GM12878 (cell line): ENCODE measurements at regions not wholly inside any gene's neighbourhood (a gene's known extent, or its start where the extent isn't known, plus 50 kb on each side); places are given as distances from the start of the nearest gene placed in this dataset.

Experiments used
- CHD2 ChIP-seq: IDR thresholded peaks from 2 replicates; pipeline ENCODE4 v1.6.1; 2011; ENCODE audit warnings: low read depth, low read length, improper control_type of control experiment, borderline replicate concordance
- CTCF ChIP-seq, 3 experiments: IDR thresholded peaks in 2 of 3; conservative IDR thresholded peaks in 1 of 3; 2 replicates each; pipeline ENCODE4 v1.5.1; 2011; ENCODE audit warnings: low read depth in 3 of 3, low read length in 3 of 3, mild to moderate bottlenecking in 3 of 3, control low read depth in 2 of 3, moderate library complexity in 2 of 3, inconsistent platforms in 1 of 3, mixed read lengths in 1 of 3; ENCODE audit not compliant: control insufficient read depth in 2 of 3, insufficient read depth in 1 of 3; ENCODE audit errors: extremely low read depth in 1 of 3
- GABPA ChIP-seq: IDR thresholded peaks from 2 replicates; pipeline ENCODE4 v1.6.1; 2014; ENCODE audit warnings: antibody characterized with exemption, low read depth, mild to moderate bottlenecking, inconsistent platforms
- HDAC6 ChIP-seq: fragments of 200-600 bp; sonication (generic); IDR thresholded peaks from one replicate; pipeline ENCODE4 v1.8.0; 2017; ENCODE audit warnings: antibody characterized with exemption; ENCODE audit not compliant: unreplicated experiment
- IRF5 ChIP-seq: fragments of 450-650 bp; IDR thresholded peaks from 2 replicates; pipeline ENCODE4 v1.6.1; 2017; ENCODE audit warnings: borderline replicate concordance
- JUNB ChIP-seq: IDR thresholded peaks from 2 replicates; pipeline ENCODE4 v1.6.1; 2016; ENCODE audit warnings: antibody characterized with exemption, mild to moderate bottlenecking
- NFXL1 ChIP-seq: fragments of 450-650 bp; IDR thresholded peaks from 2 replicates; pipeline ENCODE4 v1.6.1; 2017; ENCODE audit warnings: antibody characterized with exemption, mild to moderate bottlenecking, borderline replicate concordance
- POLR2A ChIP-seq: IDR thresholded peaks from 2 replicates; pipeline ENCODE4 v1.6.1; 2011; ENCODE audit warnings: low read depth, mild to moderate bottlenecking, low read length
- RAD21 ChIP-seq: IDR thresholded peaks from 2 replicates; pipeline ENCODE4 v1.6.1; 2011; ENCODE audit warnings: mild to moderate bottlenecking, low read depth, low read length, moderate library complexity; ENCODE audit not compliant: insufficient read depth
- REST ChIP-seq: IDR thresholded peaks from 2 replicates; pipeline ENCODE4 v1.6.1; 2012; ENCODE audit warnings: mild to moderate bottlenecking, low read depth, low read length
- SREBF2 ChIP-seq: IDR thresholded peaks from 2 replicates; pipeline ENCODE4 v1.6.1; 2012; ENCODE audit warnings: mild to moderate bottlenecking, low read length
- SUPT20H ChIP-seq: IDR thresholded peaks from 2 replicates; pipeline ENCODE4 v1.6.1; 2011; ENCODE audit warnings: low read depth, mild to moderate bottlenecking, low read length, moderate library complexity, borderline replicate concordance; ENCODE audit not compliant: control insufficient read depth
- TAF1 ChIP-seq: IDR thresholded peaks from 2 replicates; pipeline ENCODE4 v1.6.1; 2011; ENCODE audit warnings: mild to moderate bottlenecking, low read depth, low read length, borderline replicate concordance

DNA sequence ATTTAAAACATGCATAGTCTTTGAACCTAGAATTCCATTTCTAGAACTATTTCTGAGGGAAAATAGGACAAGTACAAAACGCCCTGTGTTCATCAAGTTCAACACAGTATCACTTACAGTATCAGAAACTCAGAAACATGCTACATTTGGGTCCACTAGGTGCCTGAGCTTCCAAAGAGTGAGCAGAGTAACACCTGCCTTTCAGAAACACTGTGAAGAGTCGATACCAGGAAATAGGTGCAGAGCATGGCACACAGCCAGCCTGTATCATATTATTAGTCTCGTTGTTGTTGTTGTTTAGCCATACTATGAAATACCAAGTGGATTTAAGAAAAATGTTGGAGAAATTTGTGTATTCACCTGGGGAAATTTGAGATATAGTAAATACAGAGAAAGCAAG is 392.1 kb upstream of the MGMT start:
- TF ChIP-seq CTCF (IDR thresholded peaks at IDR 0.05 in 2 of 3, conservative IDR thresholded peaks at IDR 0.05 in 1 of 3; ENCODE audit: control insufficient read depth in 2 of 3, extremely low read depth in 1 of 3, insufficient read depth in 1 of 3, low read depth in 3 of 3, low read length in 3 of 3) (no peak), SREBF2 (no peak), REST (no peak), POLR2A (no peak), IRF5 (no peak), HDAC6 (no peak), NFXL1 (no peak), TAF1 (no peak), SUPT20H (no peak), JUNB (no peak), RAD21 (no peak), CHD2 (no peak), GABPA (no peak)
